MCF 10A (cell line): ENCODE measurements at regions not wholly inside any gene's neighbourhood (a gene's known extent, or its start where the extent isn't known, plus 50 kb on each side); places are given as distances from the start of the nearest gene placed in this dataset.

Experiments
- BruUV-seq: library from RNA; stranded (reverse); fragments of 400-500 nt; replicated peaks from 2 replicates; lab custom pipeline; 2021; lab: Mats Ljungman, UMichigan
- CTCF ChIA-PET: fragments of 300-600 bp; sonication (Branson Sonifier 250); formaldehyde crosslinking; extraction: SDS; loops from one replicate; lab custom pipeline; 2021; ENCODE audit warnings: antibody characterized with exemption, inconsistent platforms; lab: Yijun Ruan, JAX
- POLR2A ChIA-PET: fragments of 300-600, 350-650 bp; sonication (Branson Sonifier 250); formaldehyde crosslinking; extraction: SDS; loops from one replicate; lab custom pipeline; 2020; ENCODE audit warnings: antibody characterized with exemption, inconsistent platforms; lab: Yijun Ruan, JAX
- DNase-seq: peaks from one replicate; pipeline ENCODE4 v3.0.0-alpha.2; 2018; ENCODE audit not compliant: unreplicated experiment
- H3K27ac Mint-ChIP-seq: one replicate; pipeline ENCODE4 v1.8.0; 2022; ENCODE audit warnings: mild to moderate bottlenecking, low read depth, mixed read lengths; ENCODE audit not compliant: unreplicated experiment
- H3K27me3 Mint-ChIP-seq: one replicate; pipeline ENCODE4 v1.8.0; 2022; ENCODE audit warnings: mixed read lengths; ENCODE audit not compliant: insufficient read depth, unreplicated experiment
- H3K36me3 Mint-ChIP-seq: one replicate; pipeline ENCODE4 v1.8.0; 2022; ENCODE audit warnings: mild to moderate bottlenecking, moderate library complexity, mixed read lengths; ENCODE audit not compliant: insufficient read depth, unreplicated experiment
- H3K4me1 Mint-ChIP-seq: one replicate; pipeline ENCODE4 v1.8.0; 2022; ENCODE audit warnings: mixed read lengths; ENCODE audit not compliant: insufficient read depth, unreplicated experiment
- H3K4me3 Mint-ChIP-seq: one replicate; pipeline ENCODE4 v1.8.0; 2022; ENCODE audit warnings: mild to moderate bottlenecking, moderate library complexity, mixed read lengths; ENCODE audit not compliant: unreplicated experiment
- H3K9me3 Mint-ChIP-seq: one replicate; pipeline ENCODE4 v1.8.0; 2022; ENCODE audit warnings: mixed read lengths; ENCODE audit not compliant: unreplicated experiment
- CTCF ChIP-seq: fragments of 200-600 bp; IDR thresholded peaks from one replicate; pipeline ENCODE4 v1.8.0; 2022; ENCODE audit warnings: antibody characterized with exemption, mild to moderate bottlenecking; ENCODE audit not compliant: unreplicated experiment
- intact Hi-C: fragments of 100-400 bp; cut with micrococcal nuclease; formaldehyde crosslinking; loops from 2 replicates; pipeline ENCODE4 v1.14.1; 2022

DNA sequence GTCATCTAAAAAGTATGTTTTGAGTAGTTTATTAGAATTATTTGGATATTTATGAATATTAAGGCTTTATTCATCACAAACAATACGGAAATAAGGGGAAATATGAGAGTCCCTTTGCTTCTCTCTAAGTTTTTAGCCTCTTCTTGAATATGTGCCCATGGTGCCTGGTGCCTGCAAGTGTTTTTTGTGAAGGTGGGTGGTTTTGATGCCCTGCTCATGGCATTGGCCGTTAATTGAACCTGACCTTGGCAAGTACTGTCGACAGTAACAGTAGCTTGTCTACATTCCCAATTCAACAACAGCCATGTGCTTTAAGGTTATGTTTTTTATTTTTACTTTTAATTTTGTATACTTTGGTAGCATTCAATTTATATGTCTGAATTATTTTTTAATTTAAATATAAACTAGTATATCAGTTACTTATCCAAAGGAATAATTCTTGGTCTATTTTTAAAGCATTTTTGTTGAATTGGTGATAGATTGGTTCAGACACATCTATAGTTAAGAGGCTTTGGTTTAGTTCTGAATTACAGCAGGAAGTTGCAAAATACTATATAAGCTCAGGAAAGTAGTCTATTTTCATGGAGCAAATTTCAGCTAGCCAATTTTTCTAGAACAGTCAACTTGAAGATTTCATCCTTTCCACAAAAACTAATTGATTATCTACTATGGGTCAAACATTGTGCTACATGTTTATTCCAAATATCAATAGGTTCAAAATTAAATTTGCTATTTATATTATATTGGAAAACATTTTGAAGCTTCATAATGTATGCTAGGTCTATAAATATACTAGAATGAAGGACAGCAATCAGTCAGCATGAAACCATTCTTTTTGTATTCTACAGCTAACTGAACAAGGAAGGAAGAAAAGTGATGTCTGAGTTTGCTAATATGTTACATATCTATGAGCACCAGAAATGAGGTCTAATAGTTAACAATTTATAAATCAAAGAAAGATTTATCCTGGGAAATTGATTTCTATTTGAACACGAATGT, 184.4 kb downstream of the MRPL39 start:
- H3K9me3 Mint-ChIP-seq: no peaks in the 10 kb centered on the region
- no TSS peak for BruUV-seq
- intact Hi-C loops: loop anchor here (5.0 kb wide), 1 partner anchor 284 kb away; no protein-coding TSS in a partner anchor

DNA sequence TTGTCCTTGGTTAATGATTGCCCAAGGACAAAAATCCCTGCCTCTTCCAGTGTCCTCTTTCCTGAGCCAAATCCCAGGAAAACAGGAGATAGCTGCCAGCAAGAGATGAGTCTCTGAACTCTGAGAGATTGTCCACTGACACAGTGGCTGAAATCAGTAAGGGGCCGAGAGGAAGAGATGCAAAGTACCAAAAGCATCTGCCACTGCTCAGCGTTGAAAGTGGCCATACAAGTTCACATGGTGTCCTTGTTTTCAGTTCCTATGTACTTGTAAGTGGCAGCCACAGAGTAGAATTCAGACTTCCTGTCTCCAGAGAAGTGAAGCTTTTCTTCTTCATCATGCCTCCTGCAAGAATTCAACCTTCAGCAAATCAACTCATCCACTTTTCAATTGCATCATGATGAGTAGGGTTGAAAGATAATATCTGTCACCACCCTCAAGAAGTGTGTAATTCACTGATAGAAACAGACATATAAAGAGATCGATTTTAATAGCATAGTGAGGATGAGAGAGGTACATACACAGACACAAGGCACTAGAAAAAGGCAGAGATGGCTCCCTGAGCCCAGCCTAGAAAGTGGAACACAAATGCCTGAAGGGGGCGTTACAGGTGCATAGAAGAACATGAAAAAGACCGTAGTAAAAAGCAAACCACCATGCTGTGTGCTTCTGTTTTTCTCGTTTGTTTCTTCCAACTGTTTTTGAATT, 185.8 kb downstream of the MRPL39 start:
- peaks cover 11% of the 10 kb centered on the region for H3K27me3 Mint-ChIP-seq
- intact Hi-C loops: loop anchor here (1.0 to 5.0 kb wide), 3 partner anchors 153 to 286 kb away; partner anchors contain the start of gene MRPL39

More for the DNA sequence above, 184.4 kb downstream of the MRPL39 start:
- Mint-ChIP-seq H3K27ac (no peak overlapping the region), H3K36me3 (no peaks in the 10 kb centered on the region), H3K4me1 (peaks cover 10% of the 10 kb centered on the region), H3K27me3 (peaks cover 11% of the 10 kb centered on the region), H3K4me3 (no peak overlapping the region)
- no peak for DNase-seq
- POLR2A ChIA-PET: no interaction called here
- no peak for TF ChIP-seq CTCF
- CTCF ChIA-PET: interaction anchor here (0.8 kb wide), 1 partner anchor 19 kb away, joined by 4 read pairs; no protein-coding TSS in a partner anchor

DNA sequence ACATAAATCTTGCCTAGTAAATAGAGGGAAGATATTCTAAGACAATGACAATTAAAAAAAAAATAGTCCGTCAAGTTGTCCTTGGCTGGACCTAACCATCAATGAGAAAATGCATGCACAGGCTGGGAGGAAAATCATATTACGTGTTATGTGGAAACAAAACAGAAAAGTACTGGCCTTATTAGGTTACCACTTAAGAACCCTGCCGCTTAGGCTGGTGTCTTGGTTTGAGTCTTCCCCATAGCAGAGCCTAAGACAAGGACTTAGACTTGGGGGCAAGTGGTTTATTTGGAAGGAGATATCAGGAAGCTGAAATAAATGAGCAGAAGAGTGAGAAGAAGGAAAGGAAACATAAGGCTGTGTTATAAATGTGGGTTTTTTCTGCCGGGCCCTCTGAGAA, 186.4 kb downstream of the MRPL39 start:
- H3K4me1 Mint-ChIP-seq: peaks cover 10% of the 10 kb centered on the region
- BruUV-seq: no TSS peak
- H3K36me3 Mint-ChIP-seq: no peaks in the 10 kb centered on the region
- ChIA-PET CTCF (interaction anchor here (0.7 to 1.3 kb wide), 3 partner anchors 87 to 222 kb away, joined by 3 to 5 read pairs (median 4); no protein-coding TSS in a partner anchor), POLR2A (no interaction called here)
- TF ChIP-seq CTCF: no peak
- no peak for DNase-seq
- H3K27me3 Mint-ChIP-seq: peaks cover 11% of the 10 kb centered on the region
- no peak overlapping the region for H3K4me3 Mint-ChIP-seq
- intact Hi-C loops: loop anchor here (1.0 to 5.0 kb wide), 3 partner anchors 154 to 286 kb away; partner anchors contain the start of gene MRPL39
- H3K27ac Mint-ChIP-seq: no peak overlapping the region
- no peaks in the 10 kb centered on the region for H3K9me3 Mint-ChIP-seq

More for the DNA sequence above, 185.8 kb downstream of the MRPL39 start:
- Mint-ChIP-seq H3K9me3 (no peaks in the 10 kb centered on the region), H3K4me1 (peaks cover 10% of the 10 kb centered on the region), H3K4me3 (no peak overlapping the region), H3K36me3 (no peaks in the 10 kb centered on the region), H3K27ac (no peak overlapping the region)
- ChIA-PET CTCF (interaction anchor here (0.9 to 1.3 kb wide), 2 partner anchors 86 to 151 kb away, joined by 3 to 5 read pairs; no protein-coding TSS in a partner anchor), POLR2A (no interaction called here)
- no TSS peak for BruUV-seq
- peak; percentile 64 for DNase-seq
- peak; percentile 55 for TF ChIP-seq CTCF
